Right lobe of liver (tissue), 6 donors: ENCODE measurements at regions not wholly inside any gene's neighbourhood (a gene's known extent, or its start where the extent isn't known, plus 50 kb on each side); places are given as distances from the start of the nearest gene placed in this dataset.

Experiments used
- ATAC-seq, 4 donors: fragments of 200-7000 bp; cut with Tn5 transposase; one replicate each; pipeline ENCODE4 v1.9.1; 2020; ENCODE audit warnings: mild to moderate bottlenecking in 4 of 4, moderate library complexity in 4 of 4
- DNase-seq, 3 donors: peaks; one replicate each; pipeline ENCODE4 v3.0.0-alpha.2; 2020
- H3K27ac ChIP-seq, 3 donors: fragments of 200-600 bp; one replicate each; pipeline ENCODE4 v1.8.0; 2022
- H3K27me3 ChIP-seq, 2 donors: fragments of 200-600 bp; one replicate each; pipeline ENCODE4 v1.8.0; 2022
- H3K36me3 ChIP-seq, 4 donors: fragments of 200-600 bp; sonication (generic) in 1 of 4; one replicate each; pipeline versions ENCODE4 v1.5.1 to v1.8.0; 2017 to 2022; ENCODE audit warnings: control low read depth in 1 of 4
- H3K4me1 ChIP-seq, 4 donors: fragments of 200-600 bp; sonication (generic) in 1 of 4; one replicate each; pipeline versions ENCODE4 v1.5.1 to v1.8.0; 2017 to 2022; ENCODE audit warnings: control low read depth in 1 of 4
- H3K4me3 ChIP-seq, 3 donors: fragments of 200-600 bp; one replicate each; pipeline ENCODE4 v1.8.0; 2022
- H3K9me3 ChIP-seq, 4 donors: fragments of 200-600 bp; sonication (generic) in 1 of 4; one replicate each; pipeline versions ENCODE4 v1.5.1 to v1.8.0; 2017 to 2022; ENCODE audit warnings: control low read depth in 1 of 4
- CTCF ChIP-seq, 4 donors: fragments of 200-600 bp in 3 of 4; fragments of 450-650 bp in 1 of 4; IDR thresholded peaks; one replicate each; pipeline versions ENCODE4 v1.5.1 to v1.8.0; 2016 to 2022; ENCODE audit warnings: antibody characterized with exemption in 4 of 4, mild to moderate bottlenecking in 2 of 4
- POLR2A ChIP-seq: fragments of 450-650 bp; IDR thresholded peaks from one replicate; pipeline ENCODE4 v1.6.1; 2017; ENCODE audit warnings: antibody characterized with exemption, mild to moderate bottlenecking
- WGBS: methylation state at CpG from one replicate; pipeline ENCODE4 v1.1.6; 2018; ENCODE audit warnings: low coverage, low lambda C conversion rate; ENCODE audit not compliant: insufficient coverage; ENCODE audit errors: missing lambda C conversion rate; 5-methylcytosine and 5-hydroxymethylcytosine counted together
- intact Hi-C, 2 donors: fragments of 100-400 bp; cut with DNase I; formaldehyde crosslinking; loops; one replicate each; pipeline versions ENCODE4 v1.11.2 to v1.14.1; 2022
- donor health status: DM: no; HTN: yes; CAD: no.
- donor health status: DM: no; HTN: no; CAD: no.
- donor health status: DM: no; HTN: no; CAD: no.
- donor health status: DM: no; HTN: yes; CAD: no.
- donor health status: DM: no; HTN: yes; CAD: no.

- Histone ChIP-seq H3K27me3 (no peaks in the 10 kb centered on the region), H3K9me3 (no peaks in the 10 kb centered on the region), H3K4me1 (no peaks in the 10 kb centered on the region), H3K27ac (no peak overlapping the region), H3K4me3 (no peak overlapping the region), H3K36me3 (no peaks in the 10 kb centered on the region)
- ATAC-seq: no peak
- intact Hi-C loops: no loop called here
- WGBS: 43% methylated on average over 3 of the region's 3 CpGs
- TF ChIP-seq POLR2A (no peak), CTCF (IDR thresholded peaks at IDR 0.05) (no peak)
- DNase-seq: no peak
Observed at GRCh38 chr20:39913274-39913673, 775.8 kb downstream of the MAFB start.

- no peaks in the 10 kb centered on the region for H3K4me1 ChIP-seq
- DNase-seq (no peak), ATAC-seq (no peak)
- no peak for TF ChIP-seq CTCF (IDR thresholded peaks at IDR 0.05)
- TF ChIP-seq POLR2A: no peak
- H3K27me3 ChIP-seq: no peaks in the 10 kb centered on the region
- 58% methylated on average over 1 of the region's 1 CpG for WGBS
- no peaks in the 10 kb centered on the region for H3K36me3 ChIP-seq
- H3K9me3 ChIP-seq: no peaks in the 10 kb centered on the region
- intact Hi-C loops: no loop called here
- H3K4me3 ChIP-seq: no peak overlapping the region
- H3K27ac ChIP-seq: no peak overlapping the region
Observed at GRCh38 chr20:39911497-39911896, 777.5 kb downstream of the MAFB start.

- Histone ChIP-seq H3K9me3 (no peaks in the 10 kb centered on the region), H3K4me1 (no peaks in the 10 kb centered on the region), H3K27ac (no peak overlapping the region), H3K36me3 (no peaks in the 10 kb centered on the region), H3K27me3 (no peaks in the 10 kb centered on the region), H3K4me3 (no peak overlapping the region)
- ATAC-seq (peak in 2 of 4 donors; percentile 16 to 35), DNase-seq (peak in 1 of 3 donors; percentile 17)
- intact Hi-C loops: no loop called here
- 42% methylated on average over 2 of the region's 2 CpGs for WGBS
- no peak for TF ChIP-seq CTCF (IDR thresholded peaks at IDR 0.05)
- TF ChIP-seq POLR2A: no peak
Observed at GRCh38 chr20:39910536-39910935, 778.5 kb downstream of the MAFB start.

DNA sequence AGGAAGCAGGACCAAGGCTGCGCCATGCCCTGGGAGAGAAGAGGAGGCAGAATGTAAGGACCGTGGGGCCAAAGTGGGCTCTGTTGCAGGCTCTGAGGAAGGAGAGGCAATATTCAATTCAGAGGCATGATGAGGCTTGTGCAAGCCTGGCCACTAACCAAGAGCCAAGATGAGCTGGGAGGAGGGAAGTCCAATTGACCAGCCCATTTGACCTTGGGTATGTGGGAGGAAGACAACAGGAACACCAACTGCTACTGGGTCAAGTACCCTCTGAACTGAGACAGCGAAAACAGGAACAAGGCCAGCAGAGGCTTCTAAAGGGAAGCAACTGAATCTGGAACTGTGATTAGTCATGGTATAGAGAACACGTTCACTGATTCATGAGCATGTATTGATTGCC, 779.6 kb downstream of the MAFB start:
- Histone ChIP-seq H3K4me1 (no peaks in the 10 kb centered on the region), H3K27me3 (no peaks in the 10 kb centered on the region), H3K27ac (no peak overlapping the region), H3K4me3 (no peak overlapping the region), H3K9me3 (no peaks in the 10 kb centered on the region), H3K36me3 (no peaks in the 10 kb centered on the region)
- TF ChIP-seq POLR2A (no peak), CTCF (IDR thresholded peaks at IDR 0.05) (no peak)
- WGBS: 68% methylated on average over 4 of the region's 4 CpGs
- ATAC-seq (peak; percentile 70 to 92 (median 86)), DNase-seq (peak; percentile 19 to 56 (median 47))
- intact Hi-C loops: no loop called here
